HepG2 (cell line): ENCODE measurements at regions not wholly inside any gene's neighbourhood (a gene's known extent, or its start where the extent isn't known, plus 50 kb on each side); places are given as distances from the start of the nearest gene placed in this dataset.

Experiments
- ETS1 ChIP-seq: sonication (generic); formaldehyde crosslinking; IDR thresholded peaks from 2 replicates; pipeline ENCODE4 v1.4.0; 2020; ENCODE audit warnings: missing genetic modification reagents
- PAXIP1 ChIP-seq: sonication (generic); formaldehyde crosslinking; conservative IDR thresholded peaks from 2 replicates; pipeline ENCODE4 v1.4.0; 2020; ENCODE audit warnings: mild to moderate bottlenecking, missing genetic modification reagents, moderate library complexity
- RBM22 ChIP-seq: fragments of 200-400 bp; formaldehyde crosslinking; optimal IDR thresholded peaks from 2 replicates; pipeline ENCODE3; 2017; ENCODE audit warnings: mild to moderate bottlenecking, low read length, moderate library complexity
- SIN3A ChIP-seq: IDR thresholded peaks from 2 replicates; pipeline ENCODE4 v1.6.1; 2011; ENCODE audit warnings: low read depth, mild to moderate bottlenecking, control low read depth, low read length, borderline replicate concordance
- ZNF274 ChIP-seq: sonication (generic); formaldehyde crosslinking; IDR thresholded peaks from 2 replicates; pipeline ENCODE4 v1.5.1; 2020; ENCODE audit warnings: mild to moderate bottlenecking, missing genetic modification reagents
- ZNF775 ChIP-seq: sonication (generic); formaldehyde crosslinking; IDR thresholded peaks from 2 replicates; pipeline ENCODE4 v1.4.0; 2020; ENCODE audit warnings: missing genetic modification reagents, mild to moderate bottlenecking, moderate library complexity, borderline replicate concordance
- TF ChIP-seq, protein P1 (sequence below): IDR thresholded peaks from 2 replicates; pipeline ENCODE4 v1.6.1; 2012; ENCODE audit warnings: inconsistent platforms
- TF ChIP-seq, protein P2 (sequence below), 2 experiments: sonication (generic) in 1 of 2; formaldehyde crosslinking in 1 of 2; IDR thresholded peaks; 2 replicates each; pipeline versions ENCODE4 v1.5.1 to v1.6.1; 2011 to 2020; ENCODE audit warnings: borderline replicate concordance in 1 of 2, low read depth in 1 of 2, low read length in 1 of 2, mild to moderate bottlenecking in 1 of 2, missing genetic modification reagents in 1 of 2, moderate library complexity in 1 of 2

DNA sequence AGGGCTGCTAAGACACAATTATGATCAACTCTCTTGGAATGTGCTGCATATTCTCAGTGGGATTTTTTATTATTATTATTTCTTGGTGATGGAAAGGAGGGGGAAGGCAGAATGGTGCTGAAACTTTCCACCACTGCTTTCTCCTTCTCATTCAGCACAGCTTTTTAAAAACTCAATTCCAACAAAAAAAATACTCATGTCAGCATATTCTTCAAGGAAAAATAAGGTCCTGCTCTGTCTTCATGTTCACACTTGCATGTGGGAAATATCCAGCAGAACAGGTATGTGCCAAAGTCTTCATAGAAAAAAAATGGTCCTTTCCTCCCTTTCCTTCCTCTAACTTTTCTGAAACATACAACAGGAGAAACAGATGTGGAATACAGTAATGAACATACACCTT, 144.0 kb upstream of the ADAMTS3 start:
- TF ChIP-seq RBM22, result no peak
- TF ChIP-seq, protein P1, sequence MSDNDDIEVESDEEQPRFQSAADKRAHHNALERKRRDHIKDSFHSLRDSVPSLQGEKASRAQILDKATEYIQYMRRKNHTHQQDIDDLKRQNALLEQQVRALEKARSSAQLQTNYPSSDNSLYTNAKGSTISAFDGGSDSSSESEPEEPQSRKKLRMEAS, result no peak
- no peak for TF ChIP-seq PAXIP1 (CRISPR knock-in tag)
- TF ChIP-seq SIN3A, result no peak
- TF ChIP-seq, protein P2, sequence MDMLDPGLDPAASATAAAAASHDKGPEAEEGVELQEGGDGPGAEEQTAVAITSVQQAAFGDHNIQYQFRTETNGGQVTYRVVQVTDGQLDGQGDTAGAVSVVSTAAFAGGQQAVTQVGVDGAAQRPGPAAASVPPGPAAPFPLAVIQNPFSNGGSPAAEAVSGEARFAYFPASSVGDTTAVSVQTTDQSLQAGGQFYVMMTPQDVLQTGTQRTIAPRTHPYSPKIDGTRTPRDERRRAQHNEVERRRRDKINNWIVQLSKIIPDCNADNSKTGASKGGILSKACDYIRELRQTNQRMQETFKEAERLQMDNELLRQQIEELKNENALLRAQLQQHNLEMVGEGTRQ (IDR thresholded peaks at IDR 0.05; ENCODE audit: low read depth, low read length), result no peak
- TF ChIP-seq, protein P2 (CRISPR knock-in tag; IDR thresholded peaks at IDR 0.05; ENCODE audit: borderline replicate concordance), result no peak
- no peak for TF ChIP-seq ZNF274 (CRISPR knock-in tag)
- TF ChIP-seq ZNF775 (CRISPR knock-in tag), result no peak
- TF ChIP-seq ETS1 (CRISPR knock-in tag), result no peak
